GM19035 (cell line): ENCODE measurements at regions not wholly inside any gene's neighbourhood (a gene's known extent, or its start where the extent isn't known, plus 50 kb on each side); places are given as distances from the start of the nearest gene placed in this dataset.
"Not testable (repeated sequence)": the region's sequence is repeated elsewhere in the genome, so short reads cannot be mapped to it uniquely, and the experiment has no call there.

ENCODE experiments used
- ATAC-seq: cut with Tn5 transposase; IDR thresholded peaks from one replicate; pipeline ENCODE4 v1.9.1; 2021; ENCODE audit not compliant: unreplicated experiment

DNA sequence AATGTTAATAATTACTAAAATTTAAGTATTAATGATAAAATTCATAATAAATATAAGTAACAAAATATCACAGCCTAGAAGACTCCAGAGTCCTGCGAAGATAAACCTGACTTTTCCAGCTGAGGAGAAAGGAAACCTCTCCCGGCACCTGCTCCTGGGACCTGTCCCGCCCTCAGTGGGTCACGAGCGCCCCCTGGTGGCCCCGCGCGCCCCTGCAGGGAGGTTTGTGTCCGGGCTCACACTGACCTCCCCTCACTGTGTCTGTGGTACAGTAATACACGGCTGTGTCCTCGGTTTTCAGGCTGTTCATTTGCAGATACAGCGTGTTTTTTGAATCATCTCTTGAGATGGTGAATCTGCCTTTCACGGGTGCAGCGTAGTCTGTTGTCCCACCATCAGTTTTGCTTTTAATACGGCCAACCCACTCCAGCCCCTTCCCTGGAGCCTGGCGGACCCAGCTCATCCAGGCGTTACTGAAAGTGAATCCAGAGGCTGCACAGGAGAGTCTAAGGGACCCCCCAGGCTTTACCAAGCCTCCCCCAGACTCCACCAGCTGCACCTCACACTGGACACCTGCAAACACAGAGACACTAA, 627.1 kb downstream of the TMEM121 start:
- not testable (repeated sequence) for ATAC-seq

DNA sequence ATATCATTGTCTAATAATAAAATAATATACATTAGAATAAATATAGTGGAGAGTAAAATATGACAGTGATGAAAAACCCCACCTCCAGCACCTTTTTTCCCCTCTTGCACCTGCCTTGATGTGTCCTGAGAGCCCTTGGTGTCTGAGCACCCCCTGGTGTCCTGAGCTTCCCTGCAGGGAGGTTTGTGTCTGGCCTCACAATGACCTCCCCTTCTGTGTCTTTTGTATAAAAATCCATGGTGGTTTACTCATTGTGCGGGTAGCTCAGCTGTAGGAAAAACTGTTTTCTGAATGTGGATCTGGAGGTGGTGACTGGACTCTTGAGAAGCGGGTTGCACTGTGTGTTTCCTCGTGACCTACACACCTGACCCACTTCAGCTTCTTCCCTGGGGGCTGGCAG, 636.9 kb downstream of the TMEM121 start:
- no peak for ATAC-seq

DNA sequence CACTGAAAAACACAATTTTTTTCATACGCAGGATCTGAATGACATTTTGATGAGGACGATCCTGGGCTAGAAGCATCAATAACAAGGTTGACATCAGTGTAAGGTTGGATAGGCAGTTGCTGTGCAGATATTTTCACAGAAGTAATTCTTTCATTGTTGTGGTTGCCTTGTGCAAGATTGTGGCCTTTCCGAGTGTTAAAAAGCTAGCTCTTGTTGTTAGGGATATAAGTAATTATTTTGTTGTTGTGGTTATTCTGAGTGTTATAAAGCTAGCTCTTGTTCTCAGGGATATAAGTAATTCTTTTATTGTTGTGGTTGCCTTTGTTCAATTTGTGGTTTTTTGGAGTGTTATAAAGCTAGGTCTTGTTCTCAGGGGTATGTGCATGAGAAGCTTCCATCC, 637.4 kb downstream of the TMEM121 start:
- not testable (repeated sequence) for ATAC-seq

- no peak for ATAC-seq
These were observed 639.8 kb downstream of the TMEM121 start for GRCh38 chr14:106166232-106166631.

DNA sequence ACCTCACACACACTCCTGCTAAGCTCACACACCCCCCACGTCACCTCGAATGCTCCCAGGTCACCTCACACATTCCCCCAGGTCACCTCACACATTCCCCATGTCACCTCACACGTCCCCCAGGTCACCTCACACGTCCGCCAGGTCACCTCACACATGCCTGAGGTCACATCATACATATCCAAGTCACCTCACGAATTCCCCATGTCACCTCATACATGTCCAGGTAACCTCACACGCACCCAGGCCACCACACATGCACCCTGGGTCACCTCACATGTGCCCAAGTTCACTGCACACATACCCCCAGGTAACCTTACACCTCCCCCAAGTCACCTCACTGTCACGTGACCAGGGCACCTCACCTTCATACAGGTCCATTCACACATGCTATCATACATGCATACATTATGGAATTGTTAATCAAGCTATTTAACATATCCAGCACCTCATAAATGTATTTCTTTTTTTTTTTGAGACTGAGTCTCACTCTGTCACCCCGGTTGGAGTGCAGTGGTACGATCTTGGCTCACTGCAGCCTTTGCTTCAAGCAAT, 640.3 kb downstream of the TMEM121 start:
- ATAC-seq, result no peak

- ATAC-seq, result not testable (repeated sequence)
These were observed 643.8 kb downstream of the TMEM121 start for GRCh38 chr14:106170163-106170658.

DNA sequence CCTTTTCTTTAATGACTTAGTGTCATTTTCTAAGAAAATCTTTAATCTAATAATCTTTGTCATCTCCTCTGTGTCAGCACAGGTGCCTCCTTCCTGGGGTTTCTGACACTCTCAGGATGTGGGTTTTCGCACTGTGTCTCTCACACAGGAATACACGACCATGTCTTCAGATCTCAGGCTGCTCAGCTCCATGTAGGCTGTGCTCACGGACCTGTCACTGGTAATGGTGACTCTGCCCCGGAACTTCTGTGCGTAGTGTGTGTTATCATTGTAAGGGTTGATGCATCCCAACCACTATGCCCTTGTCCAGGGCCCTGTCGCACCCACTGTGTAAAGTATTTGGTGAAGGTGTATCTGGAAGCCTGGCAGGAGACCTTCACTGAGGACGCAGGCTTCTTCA, 647.8 kb downstream of the TMEM121 start:
- no peak for ATAC-seq

- ATAC-seq, result not testable (repeated sequence)
These were observed 651.2 kb downstream of the TMEM121 start for GRCh38 chr14:106177266-106178246.

DNA sequence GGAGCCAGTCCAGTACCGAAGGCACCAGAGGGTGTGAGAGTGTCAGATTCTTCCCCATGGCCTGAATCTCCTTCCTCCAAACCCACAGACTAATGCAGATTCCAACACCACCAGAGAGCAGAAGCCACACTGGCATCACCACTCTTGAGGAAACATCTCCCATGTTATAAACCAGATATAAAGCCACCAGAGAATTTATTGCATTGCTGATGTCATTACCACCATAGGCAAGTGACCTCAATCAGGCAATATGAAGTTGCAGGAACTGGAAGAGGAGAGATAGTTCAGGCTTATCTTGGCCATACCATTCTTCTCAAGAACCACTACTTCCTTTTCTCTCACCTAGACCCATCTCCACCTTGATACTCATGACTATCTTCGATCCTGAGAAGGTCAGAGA, 653.4 kb downstream of the TMEM121 start:
- no peak for ATAC-seq

DNA sequence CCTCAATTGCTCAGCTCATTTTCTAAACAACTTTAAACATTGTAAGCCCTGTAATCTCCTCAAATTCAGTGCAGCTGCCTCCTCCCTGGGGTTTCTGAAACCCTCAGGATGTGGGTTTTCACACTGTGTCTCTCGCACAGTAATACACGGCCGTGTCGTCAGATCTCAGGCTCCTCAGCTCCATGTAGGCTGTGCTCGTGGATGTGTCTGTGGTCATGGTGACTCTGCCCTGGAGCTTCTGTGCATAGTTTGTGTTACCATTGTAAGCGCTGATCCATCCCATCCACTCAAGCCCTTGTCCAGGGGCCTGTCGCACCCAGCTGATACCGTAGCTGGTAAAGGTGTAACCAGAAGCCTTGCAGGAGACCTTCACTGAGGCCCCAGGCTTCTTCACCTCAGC, 658.4 kb downstream of the TMEM121 start:
- not testable (repeated sequence) for ATAC-seq

- ATAC-seq, result not testable (repeated sequence)
These were observed 658.9 kb downstream of the TMEM121 start for GRCh38 chr14:106185174-106185836.

DNA sequence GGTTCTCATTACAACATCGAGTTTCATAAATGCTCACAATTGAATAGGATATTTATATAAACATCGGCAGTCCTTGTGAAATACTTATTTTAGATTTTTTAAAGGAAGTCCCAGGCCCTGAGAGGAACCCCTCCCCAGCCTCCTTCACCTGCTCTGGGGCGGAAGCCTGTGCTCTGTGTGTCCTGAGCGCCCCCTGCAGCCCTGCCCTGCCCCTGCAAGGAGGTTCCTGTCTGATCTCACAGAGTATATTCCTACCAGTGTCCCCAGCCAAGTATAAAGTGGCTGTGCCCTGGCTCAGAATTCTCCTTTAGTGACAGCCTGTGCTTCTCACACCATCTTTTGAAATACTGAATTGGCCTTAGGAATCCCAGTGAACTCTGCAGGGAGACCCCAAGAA, 659.5 kb downstream of the TMEM121 start:
- ATAC-seq, result no peak

DNA sequence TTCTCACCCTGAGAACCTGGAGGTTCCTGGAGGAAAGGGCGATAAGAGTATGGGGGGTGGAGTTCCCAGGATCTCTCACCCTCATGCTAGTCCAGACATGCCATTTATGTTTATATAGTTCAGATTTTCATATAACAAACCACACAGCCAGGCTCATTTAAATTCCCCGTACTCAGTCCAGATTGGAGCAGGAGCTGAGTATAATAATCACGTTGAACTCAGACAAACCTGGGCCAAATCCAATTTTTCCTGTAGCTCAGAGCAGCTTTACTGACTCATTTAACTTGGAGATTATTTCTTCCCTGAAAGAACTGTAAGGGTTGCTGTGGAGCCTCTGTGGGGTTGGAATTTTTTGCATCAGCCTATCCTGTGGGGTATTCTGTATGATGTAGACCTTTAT, 660.8 kb downstream of the TMEM121 start:
- ATAC-seq, result no peak

GRCh38 chr14:106192701-106193100, 666.3 kb downstream of the TMEM121 start:
- not testable (repeated sequence) for ATAC-seq

DNA sequence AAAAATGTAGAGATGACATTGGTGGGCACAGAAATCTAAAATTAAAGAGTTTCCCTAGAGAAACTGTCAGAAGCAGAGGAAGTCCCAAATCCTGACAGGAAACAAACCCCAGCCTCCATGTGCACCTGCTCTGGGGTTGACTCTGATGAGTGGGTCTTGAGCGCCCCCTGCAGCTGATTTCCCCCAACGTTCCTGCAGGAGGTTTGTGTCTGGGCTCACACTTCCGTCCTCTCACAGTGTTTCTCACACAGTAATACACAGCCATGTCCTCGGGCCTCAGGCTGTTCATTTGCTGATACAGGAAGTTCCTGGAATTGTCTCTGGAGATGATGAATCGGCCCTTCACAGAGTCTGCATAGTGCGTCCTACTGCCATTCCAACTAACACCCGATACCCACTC, 670.1 kb downstream of the TMEM121 start:
- ATAC-seq, result not testable (repeated sequence)

- ATAC-seq, result not testable (repeated sequence)
These were observed 670.9 kb downstream of the TMEM121 start for GRCh38 chr14:106197264-106197663.

DNA sequence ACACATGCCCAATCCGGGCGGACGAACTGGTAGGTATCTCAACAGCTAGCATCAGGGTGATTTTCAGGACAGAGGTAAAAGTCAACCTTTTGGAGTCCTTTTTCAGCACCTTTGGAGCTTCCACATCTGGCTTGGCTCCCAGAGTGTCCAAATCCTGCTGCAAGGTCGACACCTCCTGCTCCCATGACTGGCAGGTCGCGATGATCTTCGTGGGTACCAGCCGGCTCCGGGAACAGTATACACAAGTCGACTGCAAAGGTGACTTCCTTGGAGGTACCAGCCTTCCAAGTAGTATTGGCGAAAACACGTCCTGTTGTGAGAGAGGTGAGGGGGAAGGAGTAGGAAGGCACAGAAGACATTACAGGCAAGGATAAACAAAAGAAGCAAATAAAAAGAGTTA, 672.7 kb downstream of the TMEM121 start:
- ATAC-seq, result no peak

- no peak for ATAC-seq
These were observed 674.3 kb downstream of the TMEM121 start for GRCh38 chr14:106200541-106201315.

GRCh38 chr14:106201376-106201775, 675.0 kb downstream of the TMEM121 start:
- no peak for ATAC-seq

- ATAC-seq, result no peak
These were observed 677.1 kb downstream of the TMEM121 start for GRCh38 chr14:106203438-106203837.
